M059J (cell line): ENCODE measurements at regions not wholly inside any gene's neighbourhood (a gene's known extent, or its start where the extent isn't known, plus 50 kb on each side); places are given as distances from the start of the nearest gene placed in this dataset.

Source experiments
- DNase-seq: peaks from one replicate; pipeline ENCODE4 v3.0.0-alpha.2; 2012; ENCODE audit warnings: low read depth

GRCh38 chr13:106238690-106239089, 296.8 kb downstream of the EFNB2 start:
- DNase-seq, result no peak

- DNase-seq, result no peak
Observed at GRCh38 chr13:106234636-106235035, 300.8 kb downstream of the EFNB2 start.

- no peak for DNase-seq
Observed at GRCh38 chr13:106233134-106233735, 302.2 kb downstream of the EFNB2 start.

GRCh38 chr13:106232681-106233080, 302.8 kb downstream of the EFNB2 start:
- DNase-seq, result no peak

GRCh38 chr13:106230450-106230849, 305.0 kb downstream of the EFNB2 start:
- DNase-seq, result peak; percentile 31

GRCh38 chr13:106225126-106225525, 310.3 kb downstream of the EFNB2 start:
- no peak for DNase-seq

- DNase-seq, result no peak
Observed at GRCh38 chr13:106220211-106220610, 315.3 kb downstream of the EFNB2 start.

- no peak for DNase-seq
Observed at GRCh38 chr13:106213028-106213757, 322.3 kb downstream of the EFNB2 start.

- no peak for DNase-seq
Observed at GRCh38 chr13:106212386-106213010, 323.0 kb downstream of the EFNB2 start.

- no peak for DNase-seq
Observed at GRCh38 chr13:106210324-106210723, 325.1 kb downstream of the EFNB2 start.

GRCh38 chr13:106205871-106206270, 329.6 kb downstream of the EFNB2 start:
- peak; percentile 5 for DNase-seq

- no peak for DNase-seq
Observed at GRCh38 chr13:106197496-106197895, 338.0 kb downstream of the EFNB2 start.

- DNase-seq, result no peak
Observed at GRCh38 chr13:106187501-106188095, 347.9 kb downstream of the EFNB2 start.

GRCh38 chr13:106187101-106187500, 348.4 kb downstream of the EFNB2 start:
- DNase-seq, result no peak

GRCh38 chr13:106186366-106187030, 349.0 kb downstream of the EFNB2 start:
- peak; percentile 49 for DNase-seq

- no peak for DNase-seq
Observed at GRCh38 chr13:106184790-106185189, 350.7 kb downstream of the EFNB2 start.

- no peak for DNase-seq
Observed at GRCh38 chr13:106183410-106184065, 351.9 kb downstream of the EFNB2 start.

GRCh38 chr13:106182404-106182803, 353.1 kb downstream of the EFNB2 start:
- DNase-seq, result peak; percentile 90

- DNase-seq, result no peak
Observed at GRCh38 chr13:106178816-106179215, 356.6 kb downstream of the EFNB2 start.

- no peak for DNase-seq
Observed at GRCh38 chr13:106177146-106177545, 358.3 kb downstream of the EFNB2 start.

- peak; percentile 31 for DNase-seq
Observed at GRCh38 chr13:106176117-106176516, 359.3 kb downstream of the EFNB2 start.
